SK-N-MC (cell line): ENCODE measurements at regions not wholly inside any gene's neighbourhood (a gene's known extent, or its start where the extent isn't known, plus 50 kb on each side); places are given as distances from the start of the nearest gene placed in this dataset.

Experiments
- EZH2 ChIP-seq: fragments of 200-600 bp; sonication (generic); IDR thresholded peaks from one replicate; pipeline ENCODE4 v1.6.1; 2017; ENCODE audit warnings: antibody characterized with exemption
- FOXP2 ChIP-seq: optimal IDR thresholded peaks from 2 replicates; pipeline ENCODE3; 2011; ENCODE audit warnings: mild to moderate bottlenecking, moderate library complexity; ENCODE audit not compliant: insufficient read depth; ENCODE audit errors: extremely low read length, control extremely low read depth
- POLR2AphosphoS5 ChIP-seq: IDR thresholded peaks from 2 replicates; pipeline ENCODE4 v1.6.1; 2012; ENCODE audit warnings: mild to moderate bottlenecking, low read depth, low read length, borderline replicate concordance

DNA sequence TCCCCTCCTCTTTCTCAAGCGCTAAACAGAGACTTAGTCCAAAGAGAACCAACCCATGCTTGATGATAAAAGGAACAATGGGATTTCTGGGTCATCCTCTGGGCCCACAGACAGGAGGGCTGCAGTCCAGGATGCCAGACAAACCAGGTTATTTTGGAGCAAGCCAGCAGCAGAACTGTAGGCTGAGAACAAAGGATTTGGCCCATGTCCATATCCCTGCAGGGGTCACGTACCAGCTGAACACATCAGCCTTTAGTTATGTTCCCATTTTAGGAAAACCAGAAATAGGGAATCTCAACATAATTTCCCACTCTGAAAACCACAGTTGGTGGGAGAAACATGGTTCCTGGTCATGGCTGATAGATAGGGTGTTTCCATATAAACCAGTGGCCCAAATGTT, 533.6 kb upstream of the CADM1 start:
- no peak for TF ChIP-seq POLR2AphosphoS5
- no peak for TF ChIP-seq FOXP2
- no peak for TF ChIP-seq EZH2
